K562 (cell line): ENCODE measurements at regions not wholly inside any gene's neighbourhood (a gene's known extent, or its start where the extent isn't known, plus 50 kb on each side); places are given as distances from the start of the nearest gene placed in this dataset.

Source experiments
- CTCF ChIP-seq, 3 experiments: IDR thresholded peaks in 2 of 3; conservative IDR thresholded peaks in 1 of 3; 2 replicates each; pipeline ENCODE4 v1.5.1; 2011 to 2012; ENCODE audit warnings: low read length in 3 of 3, mild to moderate bottlenecking in 3 of 3, control low read depth in 2 of 3, improper control_type of control experiment in 1 of 3, inconsistent platforms in 1 of 3, low read depth in 1 of 3, mixed read lengths in 1 of 3, moderate library complexity in 1 of 3; ENCODE audit not compliant: insufficient read depth in 2 of 3
- ZBED1 ChIP-seq: IDR thresholded peaks from 2 replicates; pipeline ENCODE4 v1.6.1; 2014

DNA sequence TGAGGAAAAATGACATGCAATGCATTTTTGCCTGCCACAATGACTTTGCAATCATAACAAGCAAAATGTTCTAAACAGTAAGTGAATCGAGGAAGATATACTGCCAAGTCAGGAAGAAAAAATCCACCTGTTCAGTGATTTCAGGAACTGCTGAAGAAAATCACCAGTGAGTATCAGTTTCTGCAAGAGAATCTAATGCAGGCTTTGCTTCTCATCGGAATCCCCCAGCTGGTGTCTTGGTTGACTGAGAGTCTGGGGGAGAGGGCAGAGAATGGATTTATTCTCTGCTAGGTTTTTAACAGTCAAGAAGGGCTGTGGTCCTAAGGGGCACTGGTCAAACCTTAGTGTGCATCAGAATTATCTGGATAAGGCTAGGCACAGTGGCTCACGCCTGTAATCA is 363.4 kb downstream of the CDH26 start:
- TF ChIP-seq ZBED1 (no peak), CTCF (IDR thresholded peaks at IDR 0.05 in 2 of 3, conservative IDR thresholded peaks at IDR 0.05 in 1 of 3; ENCODE audit: insufficient read depth in 2 of 3, low read depth in 1 of 3, low read length in 3 of 3) (no peak)
